K562 (cell line): ENCODE measurements at regions not wholly inside any gene's neighbourhood (a gene's known extent, or its start where the extent isn't known, plus 50 kb on each side); places are given as distances from the start of the nearest gene placed in this dataset.

Experiments used
- ATAC-seq: fragments of 200-7000 bp; cut with Tn5 transposase; 3 replicates; pipeline ENCODE4 v1.9.1; 2020; ENCODE audit warnings: moderate library complexity
- BruUV-seq: library from RNA; stranded (reverse); fragments of 400-500 nt; replicated peaks from 2 replicates; lab custom pipeline; 2021; lab: Mats Ljungman, UMichigan
- CTCF ChIA-PET: fragments of 300-600 bp; formaldehyde crosslinking; extraction: SDS; loops from one replicate; lab custom pipeline; 2021; ENCODE audit warnings: low intra/inter-chr PET ratio; lab: Yijun Ruan, JAX
- POLR2A ChIA-PET: fragments of 300-600, 350-650 bp; sonication (Branson Sonifier 250); formaldehyde crosslinking; extraction: SDS; loops from one replicate; lab custom pipeline; 2021; ENCODE audit warnings: antibody characterized with exemption, inconsistent platforms; lab: Yijun Ruan, JAX
- DNase-seq, 4 experiments: peaks; one replicate each; pipeline versions ENCODE4 v3.0.0 to v3.0.0-alpha.2; 2011 to 2018; ENCODE audit warnings: low spot score in 3 of 4, mixed read lengths in 3 of 4; ENCODE audit errors: extremely low read depth in 1 of 4
- FAIRE-seq: peaks from 2 replicates; lab custom pipeline; 2011; peaks lifted over from hg19 to GRCh38; lab: Jason Lieb, UNC
- H2AFZ ChIP-seq: 2 replicates; pipeline ENCODE4 v1.6.0; 2011; ENCODE audit warnings: low read depth, low read length, control low read depth, inconsistent platforms
- H3K27ac ChIP-seq: fragments of 200-600 bp; 3 replicates; pipeline ENCODE4 v1.8.0; 2011; ENCODE audit warnings: low read depth, mild to moderate bottlenecking, control low read depth, inconsistent platforms, low read length, moderate library complexity, mixed read lengths; ENCODE audit errors: extremely low read depth
- H3K27me3 ChIP-seq, 2 experiments: fragments of 300-600 bp in 1 of 2; 2 replicates in 1 of 2; 3 replicates in 1 of 2; pipeline versions ENCODE4 v1.6.0 to v1.8.0; 2011; ENCODE audit warnings: inconsistent platforms in 2 of 2, low read length in 2 of 2, mild to moderate bottlenecking in 1 of 2, mixed read lengths in 1 of 2, moderate library complexity in 1 of 2; ENCODE audit not compliant: control insufficient read depth in 2 of 2, insufficient read depth in 2 of 2
- H3K36me3 ChIP-seq: fragments of 300-600 bp; 3 replicates; pipeline ENCODE4 v1.8.0; 2011; ENCODE audit warnings: mild to moderate bottlenecking, low read length, inconsistent platforms; ENCODE audit not compliant: control insufficient read depth, insufficient read depth
- H3K4me1 ChIP-seq, 2 experiments: fragments of 200-600 bp in 1 of 2; replicated peaks in 1 of 2; 2 replicates in 1 of 2; 3 replicates in 1 of 2; pipeline versions ENCODE4 v1.5.1 to v1.8.0; 2011; ENCODE audit warnings: inconsistent platforms in 2 of 2, low read length in 2 of 2, mild to moderate bottlenecking in 1 of 2, mixed read lengths in 1 of 2, moderate library complexity in 1 of 2; ENCODE audit not compliant: control insufficient read depth in 2 of 2, insufficient read depth in 2 of 2
- H3K4me2 ChIP-seq: 2 replicates; pipeline ENCODE4 v1.6.1; 2011; ENCODE audit warnings: low read length, control low read depth, inconsistent platforms, mixed read lengths; ENCODE audit not compliant: insufficient read depth
- H3K4me3 ChIP-seq: fragments of 200-600 bp; sonication (generic), shearing (Covaris generic); 2 replicates; pipeline ENCODE4 v1.5.1; 2016; ENCODE audit warnings: control low read depth, inconsistent platforms
- H3K79me2 ChIP-seq: fragments of 200-600 bp; 3 replicates; pipeline ENCODE4 v1.8.0; 2011; ENCODE audit warnings: low read length, inconsistent platforms; ENCODE audit not compliant: control insufficient read depth, insufficient read depth
- H3K9ac ChIP-seq, 2 experiments: 2 replicates each; pipeline versions ENCODE4 v1.6.0 to v1.6.1; 2011; ENCODE audit warnings: low read depth in 2 of 2, low read length in 2 of 2, control low read depth in 1 of 2, inconsistent platforms in 1 of 2, mild to moderate bottlenecking in 1 of 2, mixed read lengths in 1 of 2; ENCODE audit not compliant: insufficient read depth in 1 of 2
- H3K9me1 ChIP-seq: one replicate; pipeline ENCODE4 v1.6.0; 2011; ENCODE audit warnings: inconsistent platforms, mild to moderate bottlenecking, low read length, moderate library complexity; ENCODE audit not compliant: control insufficient read depth, insufficient read depth
- H3K9me3 ChIP-seq: replicated peaks from 2 replicates; pipeline ENCODE4 v1.5.1; 2011; ENCODE audit warnings: low read depth, low read length, inconsistent platforms; ENCODE audit not compliant: control insufficient read depth, insufficient read depth
- H4K20me1 ChIP-seq: replicated peaks from 2 replicates; pipeline ENCODE4 v1.6.1; 2011; ENCODE audit warnings: low read length, inconsistent platforms, mixed read lengths; ENCODE audit not compliant: control insufficient read depth, insufficient read depth
- ATF6 ChIP-seq: sonication (generic); formaldehyde crosslinking; IDR thresholded peaks from 2 replicates; pipeline ENCODE4 v1.4.0; 2020; ENCODE audit warnings: mild to moderate bottlenecking, missing genetic modification reagents
- CAMTA2 ChIP-seq: fragments of 250-450 bp; sonication (Bioruptor Pico); conservative IDR thresholded peaks from 2 replicates; pipeline ENCODE4 v1.5.1; 2022
- CCAR2 ChIP-seq: fragments of 200-400 bp; formaldehyde crosslinking; IDR thresholded peaks from 2 replicates; pipeline ENCODE4 v1.6.1; 2017; ENCODE audit warnings: mild to moderate bottlenecking, low read depth, low read length
- EZH2 ChIP-seq: IDR thresholded peaks from 2 replicates; pipeline ENCODE4 v1.6.1; 2012; ENCODE audit warnings: low read depth, mild to moderate bottlenecking, inconsistent platforms, low read length, borderline replicate concordance
- HDAC3 ChIP-seq: fragments of 450-650 bp; IDR thresholded peaks from 2 replicates; pipeline ENCODE4 v1.6.1; 2018; ENCODE audit warnings: borderline replicate concordance, mild to moderate bottlenecking, moderate library complexity; ENCODE audit not compliant: partially characterized antibody
- MED1 ChIP-seq: sonication (generic); formaldehyde crosslinking; IDR thresholded peaks from 2 replicates; pipeline ENCODE4 v1.8.1; 2023; ENCODE audit warnings: missing genetic modification reagents, borderline replicate concordance
- MIER1 ChIP-seq: fragments of 450-650 bp; IDR thresholded peaks from 2 replicates; pipeline ENCODE4 v1.6.1; 2016; ENCODE audit warnings: antibody characterized with exemption, mild to moderate bottlenecking, low read depth
- MITF ChIP-seq: IDR thresholded peaks from 2 replicates; pipeline ENCODE4 v1.6.1; 2014; ENCODE audit warnings: antibody characterized with exemption
- NFRKB ChIP-seq: fragments of 450-650 bp; IDR thresholded peaks from 2 replicates; pipeline ENCODE4 v1.6.1; 2016; ENCODE audit warnings: low read depth
- RBM25 ChIP-seq: fragments of 200-400 bp; formaldehyde crosslinking; IDR thresholded peaks from 2 replicates; pipeline ENCODE4 v1.6.1; 2018; ENCODE audit warnings: low read length, low read depth, moderate library complexity; ENCODE audit not compliant: severe bottlenecking
- RCOR1 ChIP-seq, 2 experiments: IDR thresholded peaks; 2 replicates each; pipeline ENCODE4 v1.6.1; 2012; ENCODE audit warnings: low read depth in 2 of 2, low read length in 2 of 2, borderline replicate concordance in 1 of 2, improper control_type of control experiment in 1 of 2
- ZBTB34 ChIP-seq: fragments of 250-450 bp; sonication (Bioruptor Pico); IDR thresholded peaks from 2 replicates; pipeline ENCODE4 v1.8.0; 2021; ENCODE audit warnings: mild to moderate bottlenecking, moderate library complexity
- ZFP30 ChIP-seq: fragments of 250-450 bp; sonication (Bioruptor Pico); IDR thresholded peaks from 2 replicates; pipeline ENCODE4 v1.8.0; 2022; ENCODE audit warnings: moderate library complexity, mild to moderate bottlenecking, inconsistent platforms, borderline replicate concordance
- ZNF311 ChIP-seq: fragments of 250-450 bp; sonication (Bioruptor Pico); IDR thresholded peaks from 2 replicates; pipeline ENCODE4 v1.4.0; 2020; ENCODE audit warnings: mild to moderate bottlenecking, moderate library complexity
- ZNF696 ChIP-seq: fragments of 250-450 bp; sonication (Bioruptor Pico); conservative IDR thresholded peaks from 2 replicates; pipeline ENCODE4 v1.4.0; 2020; ENCODE audit warnings: mild to moderate bottlenecking, moderate library complexity
- WGBS: fragments of 100-300 bp; shearing (Covaris generic); methylation state at CpG from one replicate; pipeline ENCODE4 v1.1.6; 2016; ENCODE audit warnings: low coverage, mixed read lengths; ENCODE audit not compliant: insufficient coverage; ENCODE audit errors: missing lambda C conversion rate; 5-methylcytosine and 5-hydroxymethylcytosine counted together
- in situ Hi-C: fragments of 300-500 bp; cut with MboI; formaldehyde crosslinking; loops from 4 replicates; pipeline ENCODE4 v1.15.0; 2018; ENCODE audit warnings: inconsistent platforms, mixed read lengths
- intact Hi-C: fragments of 100-400 bp; cut with micrococcal nuclease; formaldehyde crosslinking; loops from 2 replicates; pipeline ENCODE4 v1.14.2; 2022

GRCh38 chr11:37502202-37502601 lies 904.2 kb upstream of the RAG2 start:
- H3K36me3 ChIP-seq, result no peaks in the 10 kb centered on the region

GRCh38 chr11:37500425-37500824 lies 902.4 kb upstream of the RAG2 start:
- no peaks in the 10 kb centered on the region for H3K4me1 ChIP-seq
- no peak overlapping the region for H3K9ac ChIP-seq
- ATAC-seq, result no peak
- H3K9me3 ChIP-seq, result no peaks in the 10 kb centered on the region
- TF ChIP-seq ZBTB34 (CRISPR knock-in tag) (no peak), MED1 (CRISPR knock-in tag) (no peak), NFRKB (no peak), ATF6 (CRISPR knock-in tag) (no peak), CAMTA2 (CRISPR knock-in tag) (no peak), ZFP30 (CRISPR knock-in tag) (no peak), ZNF311 (CRISPR knock-in tag) (no peak), RBM25 (no peak), RCOR1 (IDR thresholded peaks at IDR 0.05; ENCODE audit: borderline replicate concordance in 1 of 2, low read depth in 2 of 2, low read length in 2 of 2) (no peak), MITF (no peak)
- TF ChIP-seq, all 486 proteins: peak for 0
- no peak for DNase-seq
- no peaks in the 10 kb centered on the region for H3K27me3 ChIP-seq
- no peak overlapping the region for H2AFZ ChIP-seq
- in situ Hi-C loops (no loop called here), intact Hi-C loops (no loop called here)
- H3K4me3 ChIP-seq, result no peak overlapping the region
- no peaks in the 10 kb centered on the region for H3K9me1 ChIP-seq
- CTCF ChIA-PET, result no interaction called here
- POLR2A ChIA-PET, result no interaction called here
- no peaks in the 10 kb centered on the region for H4K20me1 ChIP-seq
- WGBS, result 0% methylated on average over 2 of the region's 2 CpGs
- FAIRE-seq, result no peak
- H3K79me2 ChIP-seq, result no peaks in the 10 kb centered on the region
- no peaks in the 10 kb centered on the region for H3K36me3 ChIP-seq
- H3K4me2 ChIP-seq, result no peak overlapping the region
- no TSS peak for BruUV-seq
- H3K27ac ChIP-seq, result no peak overlapping the region

More at GRCh38 chr11:37502202-37502601, 904.2 kb upstream of the RAG2 start:
- no peaks in the 10 kb centered on the region for H3K27me3 ChIP-seq
- no peaks in the 10 kb centered on the region for H3K4me1 ChIP-seq
- no peak overlapping the region for H3K9ac ChIP-seq
- DNase-seq, result no peak
- POLR2A ChIA-PET, result no interaction called here
- no peak for TF ChIP-seq MIER1
- TF ChIP-seq EZH2, result no peak
- no peak for TF ChIP-seq ZNF696 (CRISPR knock-in tag)
- no peak for TF ChIP-seq CCAR2
- no peak for TF ChIP-seq HDAC3
- BruUV-seq, result no TSS peak
- H4K20me1 ChIP-seq, result no peaks in the 10 kb centered on the region
- no peaks in the 10 kb centered on the region for H3K9me1 ChIP-seq
- in situ Hi-C loops (no loop called here), intact Hi-C loops (no loop called here)
- no peak for FAIRE-seq
- H3K79me2 ChIP-seq, result no peaks in the 10 kb centered on the region
- CTCF ChIA-PET, result no interaction called here
- no peak overlapping the region for H3K4me3 ChIP-seq
- no peak for ATAC-seq
- 0 out of 2 replicates have a peak, but pooled peaks cover 3% of the 10 kb centered on the region for H3K9me3 ChIP-seq
- H2AFZ ChIP-seq, result no peak overlapping the region
- H3K27ac ChIP-seq, result no peak overlapping the region
- 3% methylated on average over 2 of the region's 2 CpGs for WGBS
- no peak overlapping the region for H3K4me2 ChIP-seq
